K562 (cell line): ENCODE measurements at regions not wholly inside any gene's neighbourhood (a gene's known extent, or its start where the extent isn't known, plus 50 kb on each side); places are given as distances from the start of the nearest gene placed in this dataset.

Experiments
- ATAC-seq: fragments of 200-7000 bp; cut with Tn5 transposase; 3 replicates; pipeline ENCODE4 v1.9.1; 2020; ENCODE audit warnings: moderate library complexity
- BruUV-seq: library from RNA; stranded (reverse); fragments of 400-500 nt; replicated peaks from 2 replicates; lab custom pipeline; 2021; lab: Mats Ljungman, UMichigan
- CTCF ChIA-PET: fragments of 300-600 bp; formaldehyde crosslinking; extraction: SDS; loops from one replicate; lab custom pipeline; 2021; ENCODE audit warnings: low intra/inter-chr PET ratio; lab: Yijun Ruan, JAX
- POLR2A ChIA-PET: fragments of 300-600, 350-650 bp; sonication (Branson Sonifier 250); formaldehyde crosslinking; extraction: SDS; loops from one replicate; lab custom pipeline; 2021; ENCODE audit warnings: antibody characterized with exemption, inconsistent platforms; lab: Yijun Ruan, JAX
- DNase-seq, 4 experiments: peaks; one replicate each; pipeline versions ENCODE4 v3.0.0 to v3.0.0-alpha.2; 2011 to 2018; ENCODE audit warnings: low spot score in 3 of 4, mixed read lengths in 3 of 4; ENCODE audit errors: extremely low read depth in 1 of 4
- FAIRE-seq: peaks from 2 replicates; lab custom pipeline; 2011; peaks lifted over from hg19 to GRCh38; lab: Jason Lieb, UNC
- H2AFZ ChIP-seq: 2 replicates; pipeline ENCODE4 v1.6.0; 2011; ENCODE audit warnings: low read depth, low read length, control low read depth, inconsistent platforms
- H3K27ac ChIP-seq: fragments of 200-600 bp; 3 replicates; pipeline ENCODE4 v1.8.0; 2011; ENCODE audit warnings: low read depth, mild to moderate bottlenecking, control low read depth, inconsistent platforms, low read length, moderate library complexity, mixed read lengths; ENCODE audit errors: extremely low read depth
- H3K27me3 ChIP-seq, 2 experiments: fragments of 300-600 bp in 1 of 2; 2 replicates in 1 of 2; 3 replicates in 1 of 2; pipeline versions ENCODE4 v1.6.0 to v1.8.0; 2011; ENCODE audit warnings: inconsistent platforms in 2 of 2, low read length in 2 of 2, mild to moderate bottlenecking in 1 of 2, mixed read lengths in 1 of 2, moderate library complexity in 1 of 2; ENCODE audit not compliant: control insufficient read depth in 2 of 2, insufficient read depth in 2 of 2
- H3K36me3 ChIP-seq: fragments of 300-600 bp; 3 replicates; pipeline ENCODE4 v1.8.0; 2011; ENCODE audit warnings: mild to moderate bottlenecking, low read length, inconsistent platforms; ENCODE audit not compliant: control insufficient read depth, insufficient read depth
- H3K4me1 ChIP-seq, 2 experiments: fragments of 200-600 bp in 1 of 2; replicated peaks in 1 of 2; 2 replicates in 1 of 2; 3 replicates in 1 of 2; pipeline versions ENCODE4 v1.5.1 to v1.8.0; 2011; ENCODE audit warnings: inconsistent platforms in 2 of 2, low read length in 2 of 2, mild to moderate bottlenecking in 1 of 2, mixed read lengths in 1 of 2, moderate library complexity in 1 of 2; ENCODE audit not compliant: control insufficient read depth in 2 of 2, insufficient read depth in 2 of 2
- H3K4me2 ChIP-seq: 2 replicates; pipeline ENCODE4 v1.6.1; 2011; ENCODE audit warnings: low read length, control low read depth, inconsistent platforms, mixed read lengths; ENCODE audit not compliant: insufficient read depth
- H3K4me3 ChIP-seq: fragments of 200-600 bp; sonication (generic), shearing (Covaris generic); 2 replicates; pipeline ENCODE4 v1.5.1; 2016; ENCODE audit warnings: control low read depth, inconsistent platforms
- H3K79me2 ChIP-seq: fragments of 200-600 bp; 3 replicates; pipeline ENCODE4 v1.8.0; 2011; ENCODE audit warnings: low read length, inconsistent platforms; ENCODE audit not compliant: control insufficient read depth, insufficient read depth
- H3K9ac ChIP-seq, 2 experiments: 2 replicates each; pipeline versions ENCODE4 v1.6.0 to v1.6.1; 2011; ENCODE audit warnings: low read depth in 2 of 2, low read length in 2 of 2, control low read depth in 1 of 2, inconsistent platforms in 1 of 2, mild to moderate bottlenecking in 1 of 2, mixed read lengths in 1 of 2; ENCODE audit not compliant: insufficient read depth in 1 of 2
- H3K9me1 ChIP-seq: one replicate; pipeline ENCODE4 v1.6.0; 2011; ENCODE audit warnings: inconsistent platforms, mild to moderate bottlenecking, low read length, moderate library complexity; ENCODE audit not compliant: control insufficient read depth, insufficient read depth
- H3K9me3 ChIP-seq: replicated peaks from 2 replicates; pipeline ENCODE4 v1.5.1; 2011; ENCODE audit warnings: low read depth, low read length, inconsistent platforms; ENCODE audit not compliant: control insufficient read depth, insufficient read depth
- H4K20me1 ChIP-seq: replicated peaks from 2 replicates; pipeline ENCODE4 v1.6.1; 2011; ENCODE audit warnings: low read length, inconsistent platforms, mixed read lengths; ENCODE audit not compliant: control insufficient read depth, insufficient read depth
- AFF4 ChIP-seq: sonication (generic); formaldehyde crosslinking; IDR thresholded peaks from 2 replicates; pipeline ENCODE4 v1.8.0; 2023; ENCODE audit warnings: mild to moderate bottlenecking, missing genetic modification reagents
- FOXP1 ChIP-seq: sonication (generic); formaldehyde crosslinking; IDR thresholded peaks from 2 replicates; pipeline ENCODE4 v1.8.0; 2022; ENCODE audit warnings: mild to moderate bottlenecking, missing genetic modification reagents
- HEY1 ChIP-seq: fragments of 250-450 bp; sonication (Bioruptor Pico); IDR thresholded peaks from 2 replicates; pipeline ENCODE4 v1.5.0; 2020; ENCODE audit warnings: mild to moderate bottlenecking, moderate library complexity, borderline replicate concordance
- HNRNPUL1 ChIP-seq: fragments of 200-400 bp; formaldehyde crosslinking; IDR thresholded peaks from 2 replicates; pipeline ENCODE4 v1.6.1; 2017; ENCODE audit warnings: low read length
- NCOA2 ChIP-seq, 2 experiments: fragments of 450-650 bp; IDR thresholded peaks; 2 replicates each; pipeline ENCODE4 v1.6.1; 2018; ENCODE audit warnings: mild to moderate bottlenecking in 2 of 2, moderate library complexity in 1 of 2; ENCODE audit not compliant: partially characterized antibody in 2 of 2
- PCBP1 ChIP-seq: fragments of 200-400 bp; formaldehyde crosslinking; IDR thresholded peaks from 2 replicates; pipeline ENCODE4 v1.6.1; 2018; ENCODE audit warnings: mild to moderate bottlenecking, low read depth, low read length; ENCODE audit not compliant: poor library complexity, severe bottlenecking
- SRF ChIP-seq, 2 experiments: fragments of 250-450, 450-650 bp in 1 of 2; sonication (Bioruptor Pico) in 1 of 2; sonication (generic) in 1 of 2; formaldehyde crosslinking; IDR thresholded peaks; 2 replicates each; pipeline versions ENCODE4 v1.5.0 to v1.5.1; 2020 to 2022; ENCODE audit warnings: mild to moderate bottlenecking in 1 of 2, missing genetic modification reagents in 1 of 2
- SRSF7 ChIP-seq: fragments of 200-400 bp; formaldehyde crosslinking; optimal IDR thresholded peaks from 2 replicates; pipeline ENCODE3; 2017; ENCODE audit warnings: mild to moderate bottlenecking, low read depth, low read length
- TBP ChIP-seq: optimal IDR thresholded peaks from 2 replicates; pipeline ENCODE3; 2011; ENCODE audit warnings: low read depth, low read length, improper control_type of control experiment
- ZNF134 ChIP-seq: fragments of 250-450 bp; sonication (Bioruptor Pico); conservative IDR thresholded peaks from 2 replicates; pipeline ENCODE4 v1.4.0; 2020
- ZNF174 ChIP-seq: fragments of 250-450 bp; sonication (Bioruptor Pico); IDR thresholded peaks from 2 replicates; pipeline ENCODE4 v1.4.0; 2020; ENCODE audit warnings: mild to moderate bottlenecking
- ZNF586 ChIP-seq: fragments of 450-650 bp; formaldehyde crosslinking; conservative IDR thresholded peaks from 2 replicates; pipeline ENCODE4 v1.4.0; 2020; ENCODE audit warnings: mild to moderate bottlenecking, moderate library complexity
- ZNF639 ChIP-seq, 2 experiments: fragments of 200-800 bp in 1 of 2; sonication (Bioruptor generic) in 1 of 2; sonication (generic) in 1 of 2; formaldehyde crosslinking in 1 of 2; IDR thresholded peaks in 1 of 2; conservative IDR thresholded peaks in 1 of 2; 2 replicates each; pipeline versions ENCODE4 v1.5.0 to v1.6.1; 2016 to 2020; ENCODE audit warnings: missing compliant biosample characterization in 1 of 2, missing genetic modification characterization in 1 of 2, missing genetic modification reagents in 1 of 2
- ZNF780A ChIP-seq: fragments of 250-450 bp; sonication (Bioruptor Pico); IDR thresholded peaks from 2 replicates; pipeline ENCODE4 v1.5.0; 2021; ENCODE audit warnings: mild to moderate bottlenecking
- WGBS: fragments of 100-300 bp; shearing (Covaris generic); methylation state at CpG from one replicate; pipeline ENCODE4 v1.1.6; 2016; ENCODE audit warnings: low coverage, mixed read lengths; ENCODE audit not compliant: insufficient coverage; ENCODE audit errors: missing lambda C conversion rate; 5-methylcytosine and 5-hydroxymethylcytosine counted together
- in situ Hi-C: fragments of 300-500 bp; cut with MboI; formaldehyde crosslinking; loops from 4 replicates; pipeline ENCODE4 v1.15.0; 2018; ENCODE audit warnings: inconsistent platforms, mixed read lengths
- intact Hi-C: fragments of 100-400 bp; cut with micrococcal nuclease; formaldehyde crosslinking; loops from 2 replicates; pipeline ENCODE4 v1.14.2; 2022

GRCh38 chr11:37504921-37505320 is 906.9 kb upstream of the RAG2 start (continued):
- TF ChIP-seq SRF (CRISPR knock-in tag; IDR thresholded peaks at IDR 0.05) = no peak
- TF ChIP-seq NCOA2 (IDR thresholded peaks at IDR 0.05; ENCODE audit: partially characterized antibody in 2 of 2) = no peak
- TF ChIP-seq HNRNPUL1 = no peak
- TF ChIP-seq, all 486 proteins: peak for 0

GRCh38 chr11:37504060-37504611 is 906.1 kb upstream of the RAG2 start:
- Histone ChIP-seq H3K9ac (no peak overlapping the region), H3K9me1 (no peaks in the 10 kb centered on the region), H3K79me2 (no peaks in the 10 kb centered on the region), H3K9me3 (0 out of 2 replicates have a peak, but pooled peaks cover 3% of the 10 kb centered on the region), H3K27ac (no peak overlapping the region), H3K27me3 (no peaks in the 10 kb centered on the region), H4K20me1 (no peaks in the 10 kb centered on the region), H2AFZ (no peak overlapping the region), H3K4me3 (no peak overlapping the region), H3K36me3 (no peaks in the 10 kb centered on the region), H3K4me1 (no peaks in the 10 kb centered on the region), H3K4me2 (no peak overlapping the region)
- TF ChIP-seq ZNF174 = no peak
- no peak for TF ChIP-seq FOXP1 (CRISPR knock-in tag)
- no peak for TF ChIP-seq PCBP1
- no peak for TF ChIP-seq ZNF134 (CRISPR knock-in tag)
- TF ChIP-seq AFF4 (CRISPR knock-in tag) = no peak
- TF ChIP-seq ZNF639 (CRISPR knock-in tag; conservative IDR thresholded peaks at IDR 0.05 in 1 of 2, IDR thresholded peaks at IDR 0.05 in 1 of 2) = no peak
- TF ChIP-seq ZNF780A (CRISPR knock-in tag) = no peak
- no peak for TF ChIP-seq TBP
- TF ChIP-seq SRSF7 = no peak
- TF ChIP-seq HEY1 (CRISPR knock-in tag) = no peak
- no peak for TF ChIP-seq ZNF586 (CRISPR knock-in tag)
- CTCF ChIA-PET = no interaction called here
- in situ Hi-C loops (no loop called here), intact Hi-C loops (no loop called here)
- ATAC-seq (no peak), FAIRE-seq (no peak), DNase-seq (no peak)
- POLR2A ChIA-PET = no interaction called here
- 0% methylated on average over 3 of the region's 3 CpGs for WGBS
- BruUV-seq = no TSS peak
